ENCODE measurements at regions not wholly inside any gene's neighbourhood (a gene's known extent, or its start where the extent isn't known, plus 50 kb on each side); places are given as distances from the start of the nearest gene placed in this dataset.

- POLR2A ChIA-PET = interaction anchor here (0.7 kb wide), 1 partner anchor 53 kb away, joined by 4 read pairs; no protein-coding TSS in a partner anchor
- TF ChIP-seq, protein P1, sequence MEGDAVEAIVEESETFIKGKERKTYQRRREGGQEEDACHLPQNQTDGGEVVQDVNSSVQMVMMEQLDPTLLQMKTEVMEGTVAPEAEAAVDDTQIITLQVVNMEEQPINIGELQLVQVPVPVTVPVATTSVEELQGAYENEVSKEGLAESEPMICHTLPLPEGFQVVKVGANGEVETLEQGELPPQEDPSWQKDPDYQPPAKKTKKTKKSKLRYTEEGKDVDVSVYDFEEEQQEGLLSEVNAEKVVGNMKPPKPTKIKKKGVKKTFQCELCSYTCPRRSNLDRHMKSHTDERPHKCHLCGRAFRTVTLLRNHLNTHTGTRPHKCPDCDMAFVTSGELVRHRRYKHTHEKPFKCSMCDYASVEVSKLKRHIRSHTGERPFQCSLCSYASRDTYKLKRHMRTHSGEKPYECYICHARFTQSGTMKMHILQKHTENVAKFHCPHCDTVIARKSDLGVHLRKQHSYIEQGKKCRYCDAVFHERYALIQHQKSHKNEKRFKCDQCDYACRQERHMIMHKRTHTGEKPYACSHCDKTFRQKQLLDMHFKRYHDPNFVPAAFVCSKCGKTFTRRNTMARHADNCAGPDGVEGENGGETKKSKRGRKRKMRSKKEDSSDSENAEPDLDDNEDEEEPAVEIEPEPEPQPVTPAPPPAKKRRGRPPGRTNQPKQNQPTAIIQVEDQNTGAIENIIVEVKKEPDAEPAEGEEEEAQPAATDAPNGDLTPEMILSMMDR (IDR thresholded peaks at IDR 0.05; ENCODE audit: unreplicated experiment) = no peak
- intact Hi-C loops (cut with micrococcal nuclease) = no loop called here
- DNase-seq (ENCODE audit: unreplicated experiment) = no peak
- CTCF ChIA-PET = no interaction called here
- Mint-ChIP-seq H3K36me3 (ENCODE audit: insufficient read depth, unreplicated experiment) (no peaks in the 10 kb centered on the region), H3K9me3 (ENCODE audit: unreplicated experiment) (peaks cover 8% of the 10 kb centered on the region), H3K4me1 (ENCODE audit: insufficient read depth, unreplicated experiment) (peaks cover 1% of the 10 kb centered on the region), H3K27me3 (ENCODE audit: insufficient read depth, unreplicated experiment) (no peaks in the 10 kb centered on the region), H3K4me3 (ENCODE audit: unreplicated experiment) (no peak overlapping the region), H3K27ac (ENCODE audit: low read depth, unreplicated experiment) (no peak overlapping the region)
- BruUV-seq (replicated peaks) = no TSS peak
Measured at GRCh38 chr17:62907961-62908360, 58.1 kb upstream of the TANC2 start.

DNA sequence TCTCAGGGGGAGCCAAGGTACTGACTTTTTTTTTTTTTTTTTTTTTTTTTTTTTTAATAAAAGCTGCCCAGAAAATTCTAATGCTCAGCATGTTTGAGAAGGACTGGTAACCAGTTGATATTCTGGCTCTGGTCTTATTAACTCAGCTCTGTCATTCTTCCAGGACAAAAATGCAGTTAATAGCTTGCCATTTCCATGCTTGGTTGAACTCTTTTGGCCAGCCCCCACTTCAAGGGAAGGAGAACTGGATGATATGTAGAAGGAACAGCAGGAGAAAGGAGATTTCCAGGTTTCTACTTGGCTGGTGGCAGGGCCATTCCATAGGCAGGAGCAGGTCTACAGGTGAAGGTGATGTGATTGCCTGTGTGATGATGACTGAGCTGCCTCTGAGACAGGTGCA is 59.2 kb upstream of the TANC2 start:
- Mint-ChIP-seq H3K36me3 (ENCODE audit: insufficient read depth, unreplicated experiment) (no peaks in the 10 kb centered on the region), H3K27me3 (ENCODE audit: insufficient read depth, unreplicated experiment) (no peaks in the 10 kb centered on the region), H3K27ac (ENCODE audit: low read depth, unreplicated experiment) (no peak overlapping the region), H3K4me1 (ENCODE audit: insufficient read depth, unreplicated experiment) (peaks cover 7% of the 10 kb centered on the region), H3K4me3 (ENCODE audit: unreplicated experiment) (no peak overlapping the region), H3K9me3 (ENCODE audit: unreplicated experiment) (no peaks in the 10 kb centered on the region)
- TF ChIP-seq, protein P1 (IDR thresholded peaks at IDR 0.05; ENCODE audit: unreplicated experiment) = no peak
- no TSS peak for BruUV-seq (replicated peaks)
- POLR2A ChIA-PET = no interaction called here
- CTCF ChIA-PET = interaction anchor here (0.5 to 0.6 kb wide), 2 partner anchors 71 to 237 kb away, joined by 3 read pairs; no protein-coding TSS in a partner anchor
- no peak for DNase-seq (ENCODE audit: unreplicated experiment)
- intact Hi-C loops (cut with micrococcal nuclease) = no loop called here

GRCh38 chr17:62905233-62905632 is 60.8 kb upstream of the TANC2 start:
- DNase-seq (ENCODE audit: unreplicated experiment) = no peak
- H3K27me3 Mint-ChIP-seq (ENCODE audit: insufficient read depth, unreplicated experiment) = no peaks in the 10 kb centered on the region
- POLR2A ChIA-PET = no interaction called here
- H3K4me3 Mint-ChIP-seq (ENCODE audit: unreplicated experiment) = no peak overlapping the region
- intact Hi-C loops (cut with micrococcal nuclease) = no loop called here
- H3K4me1 Mint-ChIP-seq (ENCODE audit: insufficient read depth, unreplicated experiment) = peaks cover 7% of the 10 kb centered on the region
- CTCF ChIA-PET = interaction anchor here (0.6 to 0.7 kb wide), 2 partner anchors 10 to 184 kb away, joined by 4 to 6 read pairs; no protein-coding TSS in a partner anchor
- no TSS peak for BruUV-seq (replicated peaks)
- TF ChIP-seq, protein P1 (IDR thresholded peaks at IDR 0.05; ENCODE audit: unreplicated experiment) = no peak
- H3K27ac Mint-ChIP-seq (ENCODE audit: low read depth, unreplicated experiment) = no peak overlapping the region
- H3K9me3 Mint-ChIP-seq (ENCODE audit: unreplicated experiment) = no peaks in the 10 kb centered on the region
- no peaks in the 10 kb centered on the region for H3K36me3 Mint-ChIP-seq (ENCODE audit: insufficient read depth, unreplicated experiment)

DNA sequence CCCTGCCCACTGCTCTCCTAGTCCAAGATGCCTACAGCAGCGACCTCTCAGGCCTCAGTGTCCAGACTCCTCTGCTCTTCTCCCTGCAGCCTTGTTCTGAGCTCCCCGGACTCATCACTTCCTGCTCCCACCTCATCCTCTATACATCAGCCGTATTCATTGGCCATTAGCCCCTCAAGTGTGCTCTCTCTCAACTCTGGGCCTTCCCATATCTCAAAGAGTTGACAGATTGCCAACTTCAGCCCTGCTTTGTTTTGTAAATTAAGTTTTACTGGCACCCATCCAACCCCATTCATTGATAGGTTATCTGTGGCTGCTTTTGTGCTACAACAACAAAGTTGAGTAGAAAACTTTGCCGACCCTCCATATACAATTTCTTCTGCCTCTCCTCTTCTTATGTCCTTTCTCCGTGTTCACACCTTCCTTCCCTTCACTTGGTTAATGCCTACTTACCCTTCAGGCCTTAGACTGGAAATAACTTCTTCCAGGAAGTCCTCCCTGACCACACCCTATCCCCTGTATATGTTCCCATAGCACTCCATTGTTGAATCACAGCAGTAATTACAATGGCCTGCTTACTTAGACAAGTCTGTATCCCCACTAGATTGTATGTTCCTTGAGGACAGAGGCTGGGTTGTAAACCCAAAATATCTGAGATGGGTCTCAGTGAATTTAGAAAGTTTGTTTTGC is 63.4 kb upstream of the TANC2 start:
- ChIA-PET POLR2A (no interaction called here), CTCF (no interaction called here)
- no TSS peak for BruUV-seq (replicated peaks)
- Mint-ChIP-seq H3K27me3 (ENCODE audit: insufficient read depth, unreplicated experiment) (no peaks in the 10 kb centered on the region), H3K4me3 (ENCODE audit: unreplicated experiment) (no peak overlapping the region), H3K9me3 (ENCODE audit: unreplicated experiment) (no peaks in the 10 kb centered on the region), H3K27ac (ENCODE audit: low read depth, unreplicated experiment) (no peak overlapping the region), H3K4me1 (ENCODE audit: insufficient read depth, unreplicated experiment) (peaks cover 7% of the 10 kb centered on the region), H3K36me3 (ENCODE audit: insufficient read depth, unreplicated experiment) (no peaks in the 10 kb centered on the region)
- no peak for DNase-seq (ENCODE audit: unreplicated experiment)
- TF ChIP-seq, protein P1 (IDR thresholded peaks at IDR 0.05; ENCODE audit: unreplicated experiment) = no peak
- intact Hi-C loops (cut with micrococcal nuclease) = no loop called here

All from MCF 10A (cell line).